ENCODE measurements at regions not wholly inside any gene's neighbourhood (a gene's known extent, or its start where the extent isn't known, plus 50 kb on each side); places are given as distances from the start of the nearest gene placed in this dataset.

- H3K27me3 ChIP-seq (ENCODE audit: control insufficient read depth, insufficient read depth, low read length): no peaks in the 10 kb centered on the region
- no peak overlapping the region for H3K56ac ChIP-seq (ENCODE audit: extremely low read depth, insufficient read depth, low read length)
- ChIA-PET CTCF (no interaction called here), POLR2A (ENCODE audit: unreplicated experiment) (no interaction called here)
- H3K14ac ChIP-seq (replicated peaks; ENCODE audit: low read depth, low read length): no peak overlapping the region
- H2BK120ac ChIP-seq (ENCODE audit: low read depth, low read length): no peak overlapping the region
- H3K9me1 ChIP-seq (ENCODE audit: insufficient read depth, low read length): no peaks in the 10 kb centered on the region
- no peak overlapping the region for H2AFZ ChIP-seq (replicated peaks; ENCODE audit: low read length, poor library complexity)
- no peak overlapping the region for H3K9ac ChIP-seq (ENCODE audit: low read depth, low read length)
- H4K20me1 ChIP-seq (ENCODE audit: insufficient read depth, low read length): no peaks in the 10 kb centered on the region
- TF ChIP-seq CTCF (conservative IDR thresholded peaks at IDR 0.05; ENCODE audit: low read depth, low read length) (no peak), SMC3 (IDR thresholded peaks at IDR 0.05; ENCODE audit: low read depth, low read length) (no peak), MXI1 (IDR thresholded peaks at IDR 0.05; ENCODE audit: borderline replicate concordance, low read depth, low read length) (no peak), CHD1 (IDR thresholded peaks at IDR 0.05; ENCODE audit: low read depth, low read length) (no peak), RFX5 (IDR thresholded peaks at IDR 0.05; ENCODE audit: low read depth, low read length) (no peak), MAFK (IDR thresholded peaks at IDR 0.05; ENCODE audit: low read depth, low read length) (no peak), RCOR1 (IDR thresholded peaks at IDR 0.05; ENCODE audit: insufficient replicate concordance, low read length) (no peak), CEBPB (IDR thresholded peaks at IDR 0.05; ENCODE audit: low read depth, low read length) (no peak), MAZ (IDR thresholded peaks at IDR 0.05; ENCODE audit: borderline replicate concordance, low read depth, low read length) (no peak), FOS (IDR thresholded peaks at IDR 0.05; ENCODE audit: low read depth, low read length) (no peak), NFE2L2 (IDR thresholded peaks at IDR 0.05; ENCODE audit: low read depth, low read length) (no peak), BHLHE40 (IDR thresholded peaks at IDR 0.05; ENCODE audit: low read depth, low read length) (no peak)
- TF ChIP-seq, protein P1, sequence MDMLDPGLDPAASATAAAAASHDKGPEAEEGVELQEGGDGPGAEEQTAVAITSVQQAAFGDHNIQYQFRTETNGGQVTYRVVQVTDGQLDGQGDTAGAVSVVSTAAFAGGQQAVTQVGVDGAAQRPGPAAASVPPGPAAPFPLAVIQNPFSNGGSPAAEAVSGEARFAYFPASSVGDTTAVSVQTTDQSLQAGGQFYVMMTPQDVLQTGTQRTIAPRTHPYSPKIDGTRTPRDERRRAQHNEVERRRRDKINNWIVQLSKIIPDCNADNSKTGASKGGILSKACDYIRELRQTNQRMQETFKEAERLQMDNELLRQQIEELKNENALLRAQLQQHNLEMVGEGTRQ (IDR thresholded peaks at IDR 0.05; ENCODE audit: low read depth, low read length): no peak
- TF ChIP-seq, protein P2, sequence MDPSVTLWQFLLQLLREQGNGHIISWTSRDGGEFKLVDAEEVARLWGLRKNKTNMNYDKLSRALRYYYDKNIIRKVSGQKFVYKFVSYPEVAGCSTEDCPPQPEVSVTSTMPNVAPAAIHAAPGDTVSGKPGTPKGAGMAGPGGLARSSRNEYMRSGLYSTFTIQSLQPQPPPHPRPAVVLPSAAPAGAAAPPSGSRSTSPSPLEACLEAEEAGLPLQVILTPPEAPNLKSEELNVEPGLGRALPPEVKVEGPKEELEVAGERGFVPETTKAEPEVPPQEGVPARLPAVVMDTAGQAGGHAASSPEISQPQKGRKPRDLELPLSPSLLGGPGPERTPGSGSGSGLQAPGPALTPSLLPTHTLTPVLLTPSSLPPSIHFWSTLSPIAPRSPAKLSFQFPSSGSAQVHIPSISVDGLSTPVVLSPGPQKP (IDR thresholded peaks at IDR 0.05; ENCODE audit: borderline replicate concordance, low read depth, low read length): no peak
- dilution Hi-C loops (cut with HindIII; ENCODE audit: low sequenced_read_pairs, unreplicated experiment): no loop called here
- H3K18ac ChIP-seq (ENCODE audit: low read depth, low read length): no peak overlapping the region
- H4K5ac ChIP-seq (ENCODE audit: low read depth, low read length): no peak overlapping the region
- in situ Hi-C loops (cut with MboI; ENCODE audit: low sequenced_read_pairs): no loop called here
- no peak overlapping the region for H4K91ac ChIP-seq (ENCODE audit: insufficient read depth, low read depth, low read length)
- ATAC-seq (ENCODE audit: low read depth) (no peak), DNase-seq (no peak)
- no peak overlapping the region for H2AK5ac ChIP-seq (ENCODE audit: low read depth, low read length)
- BruUV-seq (replicated peaks): no TSS peak
- H3K9me3 ChIP-seq (ENCODE audit: control insufficient read depth, insufficient read depth, low read length): peaks cover 3% of the 10 kb centered on the region; the same call in 1 of the 2 replicates
- H3K36me3 ChIP-seq (ENCODE audit: control insufficient read depth, insufficient read depth, low read length): no peaks in the 10 kb centered on the region
- no peak overlapping the region for H3K4me2 ChIP-seq (ENCODE audit: low read depth, low read length)
- intact Hi-C loops (cut with micrococcal nuclease): no loop called here
- no peak overlapping the region for H3K4ac ChIP-seq (ENCODE audit: low read depth, low read length)
- H3K27ac ChIP-seq (ENCODE audit: insufficient read depth, low read length): no peak overlapping the region
- no peak overlapping the region for H3K4me3 ChIP-seq (ENCODE audit: insufficient read depth, low read depth, low read length)
- no peak overlapping the region for H3K23ac ChIP-seq (ENCODE audit: low read depth, low read length)
- no peaks in the 10 kb centered on the region for H3K79me1 ChIP-seq (ENCODE audit: low read depth in 1 of 2, low read length in 2 of 2)
- H2BK15ac ChIP-seq (ENCODE audit: low read depth, low read length): no peak overlapping the region
- H2AK9ac ChIP-seq (replicated peaks; ENCODE audit: low read depth, low read length, poor library complexity): no peak overlapping the region
- H2BK20ac ChIP-seq (ENCODE audit: low read depth, low read length): no peak overlapping the region
- H4K8ac ChIP-seq (ENCODE audit: low read depth in 2 of 2, low read length in 2 of 2): no peak overlapping the region
- no peak overlapping the region for H2BK5ac ChIP-seq (ENCODE audit: low read depth, low read length, poor library complexity, severe bottlenecking)
- no peaks in the 10 kb centered on the region for H3K4me1 ChIP-seq (ENCODE audit: control insufficient read depth, insufficient read depth, low read length)
These were observed 244.1 kb upstream of the RHOBTB1 start for GRCh38 chr10:61188101-61188500.
